ENCODE measurements at regions not wholly inside any gene's neighbourhood (a gene's known extent, or its start where the extent isn't known, plus 50 kb on each side); places are given as distances from the start of the nearest gene placed in this dataset.

GRCh38 chr9:13613296-13613695, 333.8 kb upstream of the MPDZ start:
- no peak for DNase-seq
- H3K27me3 ChIP-seq: no peaks in the 10 kb centered on the region

GRCh38 chr9:13608451-13608850, 329.0 kb upstream of the MPDZ start:
- no peak for DNase-seq
- H3K4me3 ChIP-seq (ENCODE audit: low read depth, low read length): peak overlapping the region; percentile 54
- no peak for TF ChIP-seq CTCF (IDR thresholded peaks at IDR 0.05; ENCODE audit: low read depth, low read length)

More at GRCh38 chr9:13613296-13613695, 333.8 kb upstream of the MPDZ start:
- H3K4me1 ChIP-seq: peaks cover 11% of the 10 kb centered on the region
- no peaks in the 10 kb centered on the region for H3K36me3 ChIP-seq
- no peak for TF ChIP-seq CTCF (IDR thresholded peaks at IDR 0.05; ENCODE audit: low read depth, low read length)
- no peaks in the 10 kb centered on the region for H3K9me3 ChIP-seq
- no peak overlapping the region for H3K4me3 ChIP-seq (ENCODE audit: low read depth, low read length)

GRCh38 chr9:13607481-13608441, 328.3 kb upstream of the MPDZ start:
- no peaks in the 10 kb centered on the region for H3K27me3 ChIP-seq
- peak overlapping the region; percentile 54 for H3K4me3 ChIP-seq (ENCODE audit: low read depth, low read length)
- H3K4me1 ChIP-seq: peaks cover 8% of the 10 kb centered on the region
- no peaks in the 10 kb centered on the region for H3K9me3 ChIP-seq
- no peak for DNase-seq
- H3K36me3 ChIP-seq: no peaks in the 10 kb centered on the region
- TF ChIP-seq CTCF (IDR thresholded peaks at IDR 0.05; ENCODE audit: low read depth, low read length): no peak

More at GRCh38 chr9:13608451-13608850, 329.0 kb upstream of the MPDZ start:
- Histone ChIP-seq H3K9me3 (no peaks in the 10 kb centered on the region), H3K36me3 (no peaks in the 10 kb centered on the region), H3K27me3 (no peaks in the 10 kb centered on the region), H3K4me1 (peaks cover 8% of the 10 kb centered on the region)

GRCh38 chr9:13606586-13606985, 327.1 kb upstream of the MPDZ start:
- Histone ChIP-seq H3K27me3 (no peaks in the 10 kb centered on the region), H3K36me3 (no peaks in the 10 kb centered on the region), H3K4me1 (peaks cover 8% of the 10 kb centered on the region), H3K4me3 (ENCODE audit: low read depth, low read length) (no peak overlapping the region), H3K9me3 (no peaks in the 10 kb centered on the region)
- TF ChIP-seq CTCF (IDR thresholded peaks at IDR 0.05; ENCODE audit: low read depth, low read length): no peak
- no peak for DNase-seq

GRCh38 chr9:13603921-13604320, 324.4 kb upstream of the MPDZ start:
- no peak for DNase-seq
- H3K4me3 ChIP-seq (ENCODE audit: low read depth, low read length): no peak overlapping the region
- TF ChIP-seq CTCF (IDR thresholded peaks at IDR 0.05; ENCODE audit: low read depth, low read length): no peak

GRCh38 chr9:13598738-13599137, 319.2 kb upstream of the MPDZ start:
- H3K4me3 ChIP-seq (ENCODE audit: low read depth, low read length): no peak overlapping the region
- DNase-seq: no peak
- H3K4me1 ChIP-seq: no peaks in the 10 kb centered on the region; the same call in 1 of the 2 replicates
- no peaks in the 10 kb centered on the region for H3K9me3 ChIP-seq
- H3K27me3 ChIP-seq: no peaks in the 10 kb centered on the region
- no peaks in the 10 kb centered on the region for H3K36me3 ChIP-seq
- no peak for TF ChIP-seq CTCF (IDR thresholded peaks at IDR 0.05; ENCODE audit: low read depth, low read length)

More at GRCh38 chr9:13603921-13604320, 324.4 kb upstream of the MPDZ start:
- H3K36me3 ChIP-seq: no peaks in the 10 kb centered on the region
- peaks cover 8% of the 10 kb centered on the region for H3K4me1 ChIP-seq
- no peaks in the 10 kb centered on the region for H3K27me3 ChIP-seq
- no peaks in the 10 kb centered on the region for H3K9me3 ChIP-seq

Data from BE2C (cell line).